ENCODE measurements at regions not wholly inside any gene's neighbourhood (a gene's known extent, or its start where the extent isn't known, plus 50 kb on each side); places are given as distances from the start of the nearest gene placed in this dataset.

DNA sequence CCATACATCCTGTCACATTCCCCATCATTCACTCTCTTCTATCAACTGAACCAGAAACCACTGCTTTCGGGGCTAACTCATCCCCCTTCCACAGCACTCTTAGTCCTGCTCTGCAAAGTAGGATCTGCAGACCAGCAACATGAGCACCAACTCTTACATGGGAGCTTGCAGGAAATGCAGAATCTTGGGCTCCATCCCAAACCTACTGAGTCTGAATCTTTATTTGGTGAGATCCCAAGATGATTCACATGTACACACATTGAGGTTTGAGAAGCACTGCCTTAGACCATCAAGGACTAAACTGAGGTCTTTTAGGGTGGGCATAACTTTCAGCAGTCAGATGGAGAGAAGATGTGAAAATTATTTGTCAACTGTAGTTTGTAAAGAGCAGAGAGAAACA is 235.6 kb upstream of the EPHA4 start:
- TF ChIP-seq, protein P1, sequence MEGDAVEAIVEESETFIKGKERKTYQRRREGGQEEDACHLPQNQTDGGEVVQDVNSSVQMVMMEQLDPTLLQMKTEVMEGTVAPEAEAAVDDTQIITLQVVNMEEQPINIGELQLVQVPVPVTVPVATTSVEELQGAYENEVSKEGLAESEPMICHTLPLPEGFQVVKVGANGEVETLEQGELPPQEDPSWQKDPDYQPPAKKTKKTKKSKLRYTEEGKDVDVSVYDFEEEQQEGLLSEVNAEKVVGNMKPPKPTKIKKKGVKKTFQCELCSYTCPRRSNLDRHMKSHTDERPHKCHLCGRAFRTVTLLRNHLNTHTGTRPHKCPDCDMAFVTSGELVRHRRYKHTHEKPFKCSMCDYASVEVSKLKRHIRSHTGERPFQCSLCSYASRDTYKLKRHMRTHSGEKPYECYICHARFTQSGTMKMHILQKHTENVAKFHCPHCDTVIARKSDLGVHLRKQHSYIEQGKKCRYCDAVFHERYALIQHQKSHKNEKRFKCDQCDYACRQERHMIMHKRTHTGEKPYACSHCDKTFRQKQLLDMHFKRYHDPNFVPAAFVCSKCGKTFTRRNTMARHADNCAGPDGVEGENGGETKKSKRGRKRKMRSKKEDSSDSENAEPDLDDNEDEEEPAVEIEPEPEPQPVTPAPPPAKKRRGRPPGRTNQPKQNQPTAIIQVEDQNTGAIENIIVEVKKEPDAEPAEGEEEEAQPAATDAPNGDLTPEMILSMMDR (IDR thresholded peaks at IDR 0.05; ENCODE audit: poor library complexity): no peak
- TF ChIP-seq EZH2phosphoT487 (IDR thresholded peaks at IDR 0.05; ENCODE audit: low read depth, severe bottlenecking, unreplicated experiment) (no peak), EZH2 (IDR thresholded peaks at IDR 0.05; ENCODE audit: borderline replicate concordance) (no peak)
